GM21528 (cell line): ENCODE measurements at regions not wholly inside any gene's neighbourhood (a gene's known extent, or its start where the extent isn't known, plus 50 kb on each side); places are given as distances from the start of the nearest gene placed in this dataset.
A peak's percentile ranks its signal among the peaks of the same experiment; 100 is the strongest.

Source experiments
- ATAC-seq: cut with Tn5 transposase; IDR thresholded peaks from one replicate; pipeline ENCODE4 v1.9.1; 2021; ENCODE audit warnings: mild to moderate bottlenecking, moderate library complexity; ENCODE audit not compliant: unreplicated experiment, low FRiP score

- ATAC-seq, result no peak
Measured at GRCh38 chrX:30504309-30504708, 73.3 kb downstream of the TASL start.

GRCh38 chrX:30495468-30495867 is 82.1 kb downstream of the TASL start:
- ATAC-seq, result no peak

- ATAC-seq, result no peak
Measured at GRCh38 chrX:30493348-30493747, 84.2 kb downstream of the TASL start.

- no peak for ATAC-seq
Measured at GRCh38 chrX:30489323-30489722, 88.2 kb downstream of the TASL start.

GRCh38 chrX:30488092-30488491 is 89.5 kb downstream of the TASL start:
- ATAC-seq, result peak; percentile 82

GRCh38 chrX:30483996-30484395 is 93.6 kb downstream of the TASL start:
- peak; percentile 67 for ATAC-seq

GRCh38 chrX:30468471-30468870 is 109.1 kb downstream of the TASL start:
- no peak for ATAC-seq
